Panc1 (cell line): ENCODE measurements at regions not wholly inside any gene's neighbourhood (a gene's known extent, or its start where the extent isn't known, plus 50 kb on each side); places are given as distances from the start of the nearest gene placed in this dataset.

ENCODE experiments used
- ATAC-seq: fragments of 200-7000 bp; cut with Tn5 transposase; 2 replicates; pipeline ENCODE4 v1.9.1; 2020; ENCODE audit warnings: mild to moderate bottlenecking, moderate library complexity
- BruUV-seq: library from RNA; stranded (reverse); fragments of 400-500 nt; replicated peaks from 2 replicates; lab custom pipeline; 2021; lab: Mats Ljungman, UMichigan
- CTCF ChIA-PET: fragments of 300-600 bp; sonication (Branson Sonifier 250); formaldehyde crosslinking; loops from one replicate; lab custom pipeline; 2022; ENCODE audit warnings: antibody characterized with exemption; lab: Charles Lee
- POLR2A ChIA-PET: fragments of 300-600 bp; sonication (Branson Sonifier 250); formaldehyde crosslinking; loops from one replicate; lab custom pipeline; 2022; ENCODE audit warnings: antibody characterized with exemption; lab: Charles Lee
- DNase-seq: peaks from one replicate; pipeline ENCODE4 v3.0.0-alpha.2; 2010; ENCODE audit warnings: low read depth, low spot score
- H3K27ac ChIP-seq: 2 replicates; pipeline ENCODE4 v1.5.1; 2011; ENCODE audit warnings: mild to moderate bottlenecking, low read length, inconsistent platforms
- H3K27me3 ChIP-seq: fragments of 200-500 bp; sonication (Bioruptor generic); 2 replicates; pipeline ENCODE4 v1.6.0; 2014; ENCODE audit warnings: low read length, inconsistent platforms; ENCODE audit not compliant: control insufficient read depth, insufficient read depth
- H3K36me3 ChIP-seq: fragments of 200-500 bp; sonication (Bioruptor generic); 2 replicates; pipeline ENCODE4 v1.5.1; 2014; ENCODE audit warnings: inconsistent platforms, mild to moderate bottlenecking, low read length, moderate library complexity; ENCODE audit not compliant: control insufficient read depth, insufficient read depth
- H3K4me1 ChIP-seq: 2 replicates; pipeline ENCODE4 v1.5.1; 2011; ENCODE audit warnings: inconsistent platforms, mild to moderate bottlenecking, low read length, moderate library complexity; ENCODE audit not compliant: control insufficient read depth, insufficient read depth
- H3K4me3 ChIP-seq, 2 experiments: 2 replicates each; pipeline ENCODE4 v1.5.1; 2011 to 2012; ENCODE audit warnings: low read depth in 2 of 2, low read length in 2 of 2, mild to moderate bottlenecking in 2 of 2, inconsistent platforms in 1 of 2, moderate library complexity in 1 of 2
- H3K9me3 ChIP-seq: fragments of 200-500 bp; sonication (Bioruptor generic); 2 replicates; pipeline ENCODE4 v1.5.1; 2014; ENCODE audit warnings: low read depth, mild to moderate bottlenecking, inconsistent platforms, low read length, moderate library complexity; ENCODE audit not compliant: control insufficient read depth, insufficient read depth
- CTCF ChIP-seq: fragments of 450-650 bp; IDR thresholded peaks from 2 replicates; pipeline ENCODE4 v1.5.1; 2017; ENCODE audit warnings: mild to moderate bottlenecking
- POLR2AphosphoS5 ChIP-seq: IDR thresholded peaks from 2 replicates; pipeline ENCODE4 v1.6.1; 2012; ENCODE audit warnings: mild to moderate bottlenecking, low read depth, low read length, moderate library complexity
- SIN3A ChIP-seq: IDR thresholded peaks from 2 replicates; pipeline ENCODE4 v1.6.1; 2012; ENCODE audit warnings: low read depth, mild to moderate bottlenecking, low read length, moderate library complexity, borderline replicate concordance; ENCODE audit not compliant: insufficient read depth
- TCF7L2 ChIP-seq: IDR thresholded peaks from 2 replicates; pipeline ENCODE4 v1.6.1; 2011; ENCODE audit warnings: mild to moderate bottlenecking, low read depth, low read length, inconsistent platforms
- in situ Hi-C: cut with HindIII; loops from 2 replicates; pipeline ENCODE4 v1.10.0; 2016; ENCODE audit warnings: low sequenced_read_pairs, low pct_unique_long_range_greater_than_20kb
- intact Hi-C: fragments of 100-400 bp; cut with micrococcal nuclease; formaldehyde crosslinking; loops from one replicate; pipeline ENCODE4 v1.10.0; 2022; ENCODE audit not compliant: unreplicated experiment
- TF ChIP-seq, protein P1 (sequence below), 2 experiments: IDR thresholded peaks; 2 replicates each; pipeline ENCODE4 v1.6.1; 2011 to 2012; ENCODE audit warnings: low read depth in 2 of 2, control low read depth in 1 of 2, low read length in 1 of 2, mild to moderate bottlenecking in 1 of 2, moderate library complexity in 1 of 2; ENCODE audit not compliant: insufficient read depth in 1 of 2

GRCh38 chr13:100789481-100789880 is 114.9 kb upstream of the TMTC4 start:
- DNase-seq (no peak), ATAC-seq (no peak)
- ChIA-PET CTCF (no interaction called here), POLR2A (no interaction called here)
- Histone ChIP-seq H3K36me3 (no peaks in the 10 kb centered on the region), H3K9me3 (no peaks in the 10 kb centered on the region), H3K27me3 (no peaks in the 10 kb centered on the region; the same call in 1 of the 2 replicates), H3K27ac (no peak overlapping the region), H3K4me3 (no peak overlapping the region), H3K4me1 (no peaks in the 10 kb centered on the region)
- no TSS peak for BruUV-seq
- TF ChIP-seq TCF7L2 = no peak
- TF ChIP-seq CTCF = no peak
- no peak for TF ChIP-seq POLR2AphosphoS5
- TF ChIP-seq SIN3A = no peak
- TF ChIP-seq, protein P1, sequence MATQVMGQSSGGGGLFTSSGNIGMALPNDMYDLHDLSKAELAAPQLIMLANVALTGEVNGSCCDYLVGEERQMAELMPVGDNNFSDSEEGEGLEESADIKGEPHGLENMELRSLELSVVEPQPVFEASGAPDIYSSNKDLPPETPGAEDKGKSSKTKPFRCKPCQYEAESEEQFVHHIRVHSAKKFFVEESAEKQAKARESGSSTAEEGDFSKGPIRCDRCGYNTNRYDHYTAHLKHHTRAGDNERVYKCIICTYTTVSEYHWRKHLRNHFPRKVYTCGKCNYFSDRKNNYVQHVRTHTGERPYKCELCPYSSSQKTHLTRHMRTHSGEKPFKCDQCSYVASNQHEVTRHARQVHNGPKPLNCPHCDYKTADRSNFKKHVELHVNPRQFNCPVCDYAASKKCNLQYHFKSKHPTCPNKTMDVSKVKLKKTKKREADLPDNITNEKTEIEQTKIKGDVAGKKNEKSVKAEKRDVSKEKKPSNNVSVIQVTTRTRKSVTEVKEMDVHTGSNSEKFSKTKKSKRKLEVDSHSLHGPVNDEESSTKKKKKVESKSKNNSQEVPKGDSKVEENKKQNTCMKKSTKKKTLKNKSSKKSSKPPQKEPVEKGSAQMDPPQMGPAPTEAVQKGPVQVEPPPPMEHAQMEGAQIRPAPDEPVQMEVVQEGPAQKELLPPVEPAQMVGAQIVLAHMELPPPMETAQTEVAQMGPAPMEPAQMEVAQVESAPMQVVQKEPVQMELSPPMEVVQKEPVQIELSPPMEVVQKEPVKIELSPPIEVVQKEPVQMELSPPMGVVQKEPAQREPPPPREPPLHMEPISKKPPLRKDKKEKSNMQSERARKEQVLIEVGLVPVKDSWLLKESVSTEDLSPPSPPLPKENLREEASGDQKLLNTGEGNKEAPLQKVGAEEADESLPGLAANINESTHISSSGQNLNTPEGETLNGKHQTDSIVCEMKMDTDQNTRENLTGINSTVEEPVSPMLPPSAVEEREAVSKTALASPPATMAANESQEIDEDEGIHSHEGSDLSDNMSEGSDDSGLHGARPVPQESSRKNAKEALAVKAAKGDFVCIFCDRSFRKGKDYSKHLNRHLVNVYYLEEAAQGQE (IDR thresholded peaks at IDR 0.05; ENCODE audit: insufficient read depth in 1 of 2, low read depth in 2 of 2, low read length in 1 of 2) = no peak
- intact Hi-C loops (no loop called here), in situ Hi-C loops (no loop called here)

GRCh38 chr13:100789025-100789424 is 114.4 kb upstream of the TMTC4 start:
- Histone ChIP-seq H3K27me3 (no peaks in the 10 kb centered on the region; the same call in 1 of the 2 replicates), H3K9me3 (no peaks in the 10 kb centered on the region), H3K27ac (no peak overlapping the region), H3K4me1 (no peaks in the 10 kb centered on the region), H3K36me3 (no peaks in the 10 kb centered on the region), H3K4me3 (no peak overlapping the region)
- TF ChIP-seq POLR2AphosphoS5 (no peak), CTCF (no peak), SIN3A (no peak)
- TF ChIP-seq, protein P1 (IDR thresholded peaks at IDR 0.05; ENCODE audit: insufficient read depth in 1 of 2, low read depth in 2 of 2, low read length in 1 of 2) = no peak
- POLR2A ChIA-PET = no interaction called here
- in situ Hi-C loops (no loop called here), intact Hi-C loops (no loop called here)
- CTCF ChIA-PET = no interaction called here
- no TSS peak for BruUV-seq
- no peak for DNase-seq
- ATAC-seq = no peak
